Esophagus squamous epithelium (tissue), 5 donors: ENCODE measurements at regions not wholly inside any gene's neighbourhood (a gene's known extent, or its start where the extent isn't known, plus 50 kb on each side); places are given as distances from the start of the nearest gene placed in this dataset.
A peak's percentile ranks its signal among the peaks of the same experiment; 100 is the strongest.

Source experiments
- DNase-seq: peaks from one replicate; lab custom pipeline; 2025; lab: John Stamatoyannopoulos, UW
- H3K27ac ChIP-seq, 4 donors: fragments of 200-600 bp; sonication (generic); one replicate each; pipeline ENCODE4 v1.5.1; 2016 to 2019; ENCODE audit warnings: mild to moderate bottlenecking in 1 of 4
- H3K27me3 ChIP-seq, 4 donors: fragments of 200-600 bp; sonication (generic); 1 replicate in 3 of 4; 2 replicates in 1 of 4; pipeline versions ENCODE4 v1.5.1 to v1.6.0; 2017 to 2021; ENCODE audit warnings: antibody characterized with exemption in 1 of 4
- H3K36me3 ChIP-seq, 3 donors: fragments of 200-600 bp; sonication (generic); one replicate each; pipeline ENCODE4 v1.5.1; 2016 to 2019
- H3K4me1 ChIP-seq, 3 donors: fragments of 200-600 bp; sonication (generic); one replicate each; pipeline ENCODE4 v1.5.1; 2017 to 2019
- H3K4me3 ChIP-seq, 4 donors: fragments of 200-600 bp; sonication (generic); 1 replicate in 3 of 4; 2 replicates in 1 of 4; pipeline ENCODE4 v1.5.1; 2016 to 2019; ENCODE audit warnings: mild to moderate bottlenecking in 2 of 4, moderate library complexity in 1 of 4
- H3K9me3 ChIP-seq, 3 donors: fragments of 200-600 bp; sonication (generic); one replicate each; pipeline ENCODE4 v1.5.1; 2016 to 2019
- CTCF ChIP-seq, 6 experiments: fragments of 450-650 bp in 4 of 6; fragments of 200-600 bp in 2 of 6; sonication (generic) in 2 of 6; IDR thresholded peaks; one replicate each; pipeline ENCODE4 v1.5.1; 2016 to 2019; ENCODE audit warnings: antibody characterized with exemption in 6 of 6, mild to moderate bottlenecking in 4 of 6, moderate library complexity in 4 of 6
- POLR2A ChIP-seq, 4 donors: fragments of 450-650 bp; IDR thresholded peaks; one replicate each; pipeline ENCODE4 v1.6.1; 2017; ENCODE audit warnings: antibody characterized with exemption in 4 of 4, mild to moderate bottlenecking in 4 of 4, moderate library complexity in 3 of 4
- WGBS, 2 donors: methylation state at CpG; one replicate each; pipeline ENCODE4 v1.1.5; 2018; 5-methylcytosine and 5-hydroxymethylcytosine counted together
- intact Hi-C: fragments of 100-400 bp; cut with DNase I; formaldehyde crosslinking; loops from one replicate; pipeline ENCODE4 v1.15.0; 2022
- donor health status: DM: yes; HTN: yes; CAD: no.

DNA sequence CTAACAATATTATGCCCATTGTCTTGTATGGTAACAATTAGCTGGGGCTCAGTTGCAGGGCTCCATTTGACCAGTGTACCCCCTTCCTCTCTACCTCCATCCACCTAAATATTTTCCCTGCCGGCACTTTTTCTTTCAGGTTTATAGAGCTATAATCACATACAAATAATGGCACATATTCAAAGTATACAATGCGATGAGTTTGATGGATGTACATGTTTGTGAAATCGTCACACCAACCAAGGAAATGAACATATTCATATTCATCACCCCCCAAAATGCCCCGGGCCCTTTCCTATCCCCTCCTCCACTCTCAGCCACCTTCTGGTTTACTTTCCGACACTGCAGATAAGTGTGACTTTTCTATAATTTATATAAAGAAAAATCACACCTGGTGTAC, 351.5 kb downstream of the GADD45G start:
- Histone ChIP-seq H3K4me1 (peaks cover 0 to 14% (median 0%) of the 10 kb centered on the region in 3 donors), H3K27ac (no peak overlapping the region), H3K27me3 (no peaks in the 10 kb centered on the region), H3K4me3 (no peak overlapping the region), H3K36me3 (no peaks in the 10 kb centered on the region), H3K9me3 (no peaks in the 10 kb centered on the region)
- no peak for DNase-seq
- TF ChIP-seq POLR2A (IDR thresholded peaks at IDR 0.05), result no peak
- TF ChIP-seq CTCF (IDR thresholded peaks at IDR 0.05), result no peak
- WGBS, 2 donors, result 52 to 59% methylated on average over 5 of the region's 5 CpGs
- intact Hi-C loops, result no loop called here

DNA sequence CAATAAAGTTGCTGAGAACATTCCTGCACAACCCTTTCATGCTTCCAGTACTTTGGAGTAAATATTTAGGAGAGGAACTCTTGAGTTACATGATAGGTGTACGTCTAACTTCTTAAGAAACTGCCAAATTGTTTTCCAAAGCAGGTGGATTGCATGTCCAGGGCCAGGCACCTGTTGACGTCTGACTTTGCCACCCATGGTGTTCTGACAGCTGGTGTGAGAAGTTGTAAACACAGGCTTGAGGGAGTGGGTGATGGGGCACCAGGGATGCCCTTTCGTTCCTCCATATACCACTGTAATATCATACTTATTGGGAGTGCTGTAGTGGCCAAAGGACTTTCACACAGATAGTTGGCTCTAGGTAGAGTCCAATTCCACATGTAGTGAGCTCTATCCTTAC, 352.1 kb downstream of the GADD45G start:
- WGBS, 2 donors, result 43 to 90% methylated on average over 1 to 3 of the region's 3 CpGs
- TF ChIP-seq CTCF (IDR thresholded peaks at IDR 0.05) (no peak), POLR2A (IDR thresholded peaks at IDR 0.05) (no peak)
- no peaks in the 10 kb centered on the region for H3K36me3 ChIP-seq
- no peak overlapping the region for H3K4me3 ChIP-seq
- no peaks in the 10 kb centered on the region for H3K27me3 ChIP-seq
- no peak for DNase-seq
- intact Hi-C loops, result no loop called here
- no peaks in the 10 kb centered on the region for H3K9me3 ChIP-seq
- no peak overlapping the region for H3K27ac ChIP-seq
- peaks cover 4 to 20% (median 4%) of the 10 kb centered on the region in 3 donors for H3K4me1 ChIP-seq

DNA sequence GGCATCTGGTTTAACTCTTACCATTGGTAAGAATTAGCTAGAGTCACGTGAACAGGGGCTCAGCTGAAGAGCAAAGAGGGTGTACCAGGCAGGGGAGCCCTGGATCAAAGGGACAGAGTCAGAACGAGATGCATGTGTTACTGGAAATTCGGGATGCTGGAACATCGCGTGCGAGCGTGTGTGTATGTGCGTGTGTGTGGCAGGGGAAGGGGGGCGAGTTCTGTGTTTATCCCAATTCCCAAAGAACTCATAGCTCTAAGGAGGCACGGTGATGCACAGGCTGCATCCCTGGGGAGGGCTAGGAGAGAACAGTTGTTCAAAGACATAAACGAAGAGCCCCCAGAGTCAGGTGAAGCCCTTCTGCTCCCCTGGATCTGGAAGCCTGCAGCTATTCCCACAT, 353.3 kb downstream of the GADD45G start:
- intact Hi-C loops, result no loop called here
- 71 to 78% methylated on average over 11 of the region's 11 CpGs for WGBS, 2 donors
- Histone ChIP-seq H3K27ac (no peak overlapping the region), H3K36me3 (no peaks in the 10 kb centered on the region), H3K27me3 (no peaks in the 10 kb centered on the region), H3K4me1 (peaks cover 10 to 28% (median 11%) of the 10 kb centered on the region in 3 donors), H3K4me3 (no peak overlapping the region), H3K9me3 (no peaks in the 10 kb centered on the region)
- TF ChIP-seq CTCF (IDR thresholded peaks at IDR 0.05) (no peak), POLR2A (IDR thresholded peaks at IDR 0.05) (no peak)
- no peak for DNase-seq

GRCh38 chr9:89961616-89962341, 357.0 kb downstream of the GADD45G start:
- Histone ChIP-seq H3K36me3 (no peaks in the 10 kb centered on the region), H3K4me3 (peak overlapping the region in 1 of 4 donors; percentile 48), H3K27me3 (no peaks in the 10 kb centered on the region), H3K4me1 (peaks cover 10 to 14% (median 11%) of the 10 kb centered on the region in 3 donors), H3K9me3 (no peaks in the 10 kb centered on the region), H3K27ac (peak overlapping the region in 2 of 4 donors; percentile 16 to 39)
- TF ChIP-seq POLR2A (IDR thresholded peaks at IDR 0.05), result no peak
- no peak for TF ChIP-seq CTCF (IDR thresholded peaks at IDR 0.05)
- no peak for DNase-seq
- whole genome bisulfite sequencing, 2 donors, result 28 to 64% methylated on average over 3 to 6 of the region's 9 CpGs
- intact Hi-C loops, result no loop called here

GRCh38 chr9:89963280-89963679, 358.5 kb downstream of the GADD45G start:
- no peaks in the 10 kb centered on the region for H3K36me3 ChIP-seq
- no peaks in the 10 kb centered on the region for H3K27me3 ChIP-seq
- 51 to 55% methylated on average over 3 of the region's 3 CpGs for WGBS, 2 donors
- DNase-seq, result no peak
- TF ChIP-seq CTCF (IDR thresholded peaks at IDR 0.05) (no peak), POLR2A (IDR thresholded peaks at IDR 0.05) (no peak)
- no peak overlapping the region for H3K27ac ChIP-seq
- intact Hi-C loops, result no loop called here
- no peak overlapping the region for H3K4me3 ChIP-seq
- peaks cover 10 to 14% (median 11%) of the 10 kb centered on the region in 3 donors for H3K4me1 ChIP-seq
- no peaks in the 10 kb centered on the region for H3K9me3 ChIP-seq
